Gastroesophageal sphincter (tissue), 4 donors: ENCODE measurements at regions not wholly inside any gene's neighbourhood (a gene's known extent, or its start where the extent isn't known, plus 50 kb on each side); places are given as distances from the start of the nearest gene placed in this dataset.
"Not testable (repeated sequence)": the region's sequence is repeated elsewhere in the genome, so short reads cannot be mapped to it uniquely, and the experiment has no call there.

Experiments used
- ATAC-seq: fragments of 150-250 bp; one replicate; pipeline ENCODE4 v1.9.1; 2016; ENCODE audit warnings: mild to moderate bottlenecking, moderate library complexity
- H3K27ac ChIP-seq, 4 donors: fragments of 200-600 bp; sonication (generic) in 3 of 4; 1 replicate in 3 of 4; 2 replicates in 1 of 4; pipeline ENCODE4 v1.5.1; 2016 to 2019
- H3K27me3 ChIP-seq: fragments of 200-600 bp; sonication (generic); one replicate; pipeline ENCODE4 v1.5.1; 2019
- H3K36me3 ChIP-seq, 2 donors: fragments of 200-600 bp; sonication (generic); one replicate each; pipeline ENCODE4 v1.5.1; 2019; ENCODE audit warnings: control low read depth in 1 of 2
- H3K4me1 ChIP-seq, 3 donors: fragments of 200-600 bp; sonication (generic); 1 replicate in 2 of 3; 2 replicates in 1 of 3; pipeline ENCODE4 v1.5.1; 2016 to 2019; ENCODE audit warnings: control low read depth in 2 of 3
- H3K4me3 ChIP-seq, 2 donors: fragments of 200-600 bp; sonication (generic); one replicate each; pipeline ENCODE4 v1.5.1; 2019; ENCODE audit warnings: mild to moderate bottlenecking in 1 of 2, moderate library complexity in 1 of 2
- H3K9me3 ChIP-seq, 3 donors: fragments of 200-600 bp; sonication (generic); one replicate each; pipeline ENCODE4 v1.5.1; 2017 to 2019; ENCODE audit warnings: control low read depth in 2 of 3
- EP300 ChIP-seq: sonication (generic); formaldehyde crosslinking; IDR thresholded peaks from one replicate; pipeline ENCODE4 v1.6.1; 2017; ENCODE audit warnings: antibody characterized with exemption, mild to moderate bottlenecking
- POLR2A ChIP-seq, 2 donors: fragments of 450-650 bp; IDR thresholded peaks; one replicate each; pipeline ENCODE4 v1.6.1; 2017; ENCODE audit warnings: antibody characterized with exemption in 2 of 2, mild to moderate bottlenecking in 2 of 2, moderate library complexity in 1 of 2
- POLR2AphosphoS5 ChIP-seq: sonication (generic); formaldehyde crosslinking; IDR thresholded peaks from one replicate; pipeline ENCODE4 v1.6.1; 2017; ENCODE audit warnings: antibody characterized with exemption
- WGBS, 2 donors: methylation state at CpG; one replicate each; pipeline ENCODE4 v1.1.5; 2018; ENCODE audit warnings: low coverage in 1 of 2; 5-methylcytosine and 5-hydroxymethylcytosine counted together
- TF ChIP-seq, protein P1 (sequence below), 4 experiments: fragments of 200-600 bp in 2 of 4; fragments of 450-650 bp in 2 of 4; sonication (generic) in 1 of 4; IDR thresholded peaks; one replicate each; pipeline ENCODE4 v1.5.1; 2017 to 2019; ENCODE audit warnings: antibody characterized with exemption in 4 of 4, mild to moderate bottlenecking in 2 of 4, moderate library complexity in 2 of 4

DNA sequence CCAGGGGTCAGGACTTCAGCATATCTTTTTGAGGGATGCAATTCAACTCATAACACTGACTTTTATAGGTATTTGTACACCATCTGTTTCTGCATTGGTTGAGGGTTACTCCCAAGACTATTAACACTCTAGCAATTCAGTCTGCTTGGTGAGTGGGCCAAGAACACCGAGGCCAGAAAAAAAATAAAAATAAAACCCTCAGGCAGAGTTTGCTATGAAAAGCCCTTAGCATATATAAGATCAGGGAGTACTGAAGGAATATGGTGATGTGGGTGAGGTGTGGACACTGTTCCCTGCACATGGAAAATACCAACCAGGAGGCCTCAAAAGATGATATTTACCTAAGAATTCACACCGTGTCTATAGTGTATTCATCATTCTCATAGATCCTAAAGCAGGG is 383.2 kb upstream of the UBE2E3 start:
- Histone ChIP-seq H3K36me3 (no peaks in the 10 kb centered on the region), H3K4me1 (no peaks in the 10 kb centered on the region), H3K27me3 (no peaks in the 10 kb centered on the region), H3K9me3 (no peaks in the 10 kb centered on the region), H3K4me3 (no peak overlapping the region), H3K27ac (no peak overlapping the region)
- TF ChIP-seq POLR2AphosphoS5 (no peak), POLR2A (IDR thresholded peaks at IDR 0.05) (no peak), EP300 (no peak)
- TF ChIP-seq, protein P1, sequence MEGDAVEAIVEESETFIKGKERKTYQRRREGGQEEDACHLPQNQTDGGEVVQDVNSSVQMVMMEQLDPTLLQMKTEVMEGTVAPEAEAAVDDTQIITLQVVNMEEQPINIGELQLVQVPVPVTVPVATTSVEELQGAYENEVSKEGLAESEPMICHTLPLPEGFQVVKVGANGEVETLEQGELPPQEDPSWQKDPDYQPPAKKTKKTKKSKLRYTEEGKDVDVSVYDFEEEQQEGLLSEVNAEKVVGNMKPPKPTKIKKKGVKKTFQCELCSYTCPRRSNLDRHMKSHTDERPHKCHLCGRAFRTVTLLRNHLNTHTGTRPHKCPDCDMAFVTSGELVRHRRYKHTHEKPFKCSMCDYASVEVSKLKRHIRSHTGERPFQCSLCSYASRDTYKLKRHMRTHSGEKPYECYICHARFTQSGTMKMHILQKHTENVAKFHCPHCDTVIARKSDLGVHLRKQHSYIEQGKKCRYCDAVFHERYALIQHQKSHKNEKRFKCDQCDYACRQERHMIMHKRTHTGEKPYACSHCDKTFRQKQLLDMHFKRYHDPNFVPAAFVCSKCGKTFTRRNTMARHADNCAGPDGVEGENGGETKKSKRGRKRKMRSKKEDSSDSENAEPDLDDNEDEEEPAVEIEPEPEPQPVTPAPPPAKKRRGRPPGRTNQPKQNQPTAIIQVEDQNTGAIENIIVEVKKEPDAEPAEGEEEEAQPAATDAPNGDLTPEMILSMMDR (IDR thresholded peaks at IDR 0.05): no peak
- ATAC-seq: no peak
- 79 to 82% methylated on average over 2 of the region's 2 CpGs for WGBS, 2 donors

DNA sequence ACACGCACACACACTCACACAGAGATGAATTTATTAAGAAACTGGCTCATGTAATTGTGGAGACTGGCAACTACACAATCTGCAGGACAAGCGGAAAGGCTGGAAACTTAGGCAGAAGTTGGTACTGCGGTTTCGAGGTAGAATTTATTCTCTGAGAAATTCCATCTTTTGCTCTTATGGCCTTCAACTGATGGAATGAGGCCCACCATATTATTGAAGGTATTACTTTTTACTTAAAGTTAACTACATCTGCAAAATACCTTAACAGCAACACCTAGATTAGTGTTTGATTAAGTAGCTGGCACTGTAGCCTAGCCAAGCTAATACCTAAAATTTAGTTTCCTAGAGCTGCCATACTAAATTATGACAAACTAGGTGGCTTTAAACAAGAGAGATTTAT is 384.0 kb upstream of the UBE2E3 start:
- H3K4me1 ChIP-seq: no peaks in the 10 kb centered on the region
- H3K9me3 ChIP-seq: no peaks in the 10 kb centered on the region
- no peaks in the 10 kb centered on the region for H3K27me3 ChIP-seq
- ATAC-seq: no peak
- H3K4me3 ChIP-seq: no peak overlapping the region
- no peak overlapping the region for H3K27ac ChIP-seq
- no peaks in the 10 kb centered on the region for H3K36me3 ChIP-seq
- TF ChIP-seq POLR2AphosphoS5 (no peak), EP300 (no peak), POLR2A (IDR thresholded peaks at IDR 0.05) (no peak)
- TF ChIP-seq, protein P1 (IDR thresholded peaks at IDR 0.05): no peak
- WGBS, 2 donors: 87 to 96% methylated on average over 3 to 4 of the region's 4 CpGs

DNA sequence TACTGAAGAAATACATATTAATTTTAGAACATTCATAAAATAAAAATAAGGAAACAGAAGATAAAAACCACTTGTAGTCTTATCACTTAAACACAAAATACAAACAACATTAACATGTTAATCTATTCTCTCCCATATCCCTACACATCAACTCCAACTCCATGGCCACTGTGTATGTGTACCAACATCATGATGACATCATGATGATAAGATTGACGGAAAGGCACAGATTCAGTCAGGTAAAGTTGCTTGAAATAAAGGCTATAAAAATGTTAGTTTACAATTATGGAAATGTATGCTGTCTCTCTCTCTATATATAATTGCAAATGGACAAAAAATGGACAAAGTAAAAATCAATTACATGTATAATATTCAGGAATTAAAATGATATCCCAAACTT is 388.5 kb upstream of the UBE2E3 start:
- 93 to 94% methylated on average over 1 of the region's 1 CpG for WGBS, 2 donors

DNA sequence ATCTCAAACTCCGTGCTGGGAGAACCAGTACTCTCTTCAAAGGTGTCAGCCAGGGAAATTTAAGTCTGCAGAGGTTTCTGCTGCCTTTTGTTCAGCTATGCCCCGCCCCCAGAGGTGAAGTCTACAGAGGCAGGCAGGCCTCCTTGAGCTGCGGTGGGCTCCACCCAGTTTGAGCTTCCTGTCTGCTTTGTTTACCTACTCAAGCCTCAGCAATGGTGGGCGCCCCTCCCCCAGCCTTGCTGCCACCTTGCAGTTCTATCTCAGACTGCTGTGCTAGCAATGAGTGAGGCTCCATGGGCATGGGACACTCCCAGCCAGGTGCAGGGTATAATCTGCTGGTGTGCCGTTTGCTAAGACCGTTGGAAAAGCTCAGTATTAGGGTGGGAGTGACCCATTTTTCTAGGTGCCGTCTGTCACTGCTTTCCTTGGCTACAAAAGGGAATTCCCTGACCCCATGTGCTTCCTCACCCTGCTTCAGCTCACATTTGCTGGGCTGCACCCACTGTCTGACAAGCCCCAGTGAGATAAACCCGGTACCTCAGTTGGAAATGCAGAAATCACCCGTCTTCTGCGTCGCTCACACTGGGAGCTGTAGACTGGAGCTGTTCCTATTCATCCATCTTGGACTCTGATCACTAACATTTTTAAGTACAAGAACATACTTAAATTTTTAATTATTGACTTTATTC is 389.2 kb upstream of the UBE2E3 start:
- H3K4me1 ChIP-seq, ATAC-seq, H3K27ac ChIP-seq, H3K36me3 ChIP-seq, H3K27me3 ChIP-seq, H3K9me3 ChIP-seq, H3K4me3 ChIP-seq: not testable (repeated sequence)
- WGBS, 2 donors: 92 to 93% methylated on average over 2 to 4 of the region's 11 CpGs

More for the DNA sequence above, 388.5 kb upstream of the UBE2E3 start:
- H3K4me1 ChIP-seq: no peaks in the 10 kb centered on the region
- no peaks in the 10 kb centered on the region for H3K27me3 ChIP-seq
- no peak for ATAC-seq
- H3K36me3 ChIP-seq: no peaks in the 10 kb centered on the region
- H3K9me3 ChIP-seq: no peaks in the 10 kb centered on the region
- no peak for TF ChIP-seq POLR2AphosphoS5
- H3K4me3 ChIP-seq: no peak overlapping the region
- H3K27ac ChIP-seq: no peak overlapping the region

DNA sequence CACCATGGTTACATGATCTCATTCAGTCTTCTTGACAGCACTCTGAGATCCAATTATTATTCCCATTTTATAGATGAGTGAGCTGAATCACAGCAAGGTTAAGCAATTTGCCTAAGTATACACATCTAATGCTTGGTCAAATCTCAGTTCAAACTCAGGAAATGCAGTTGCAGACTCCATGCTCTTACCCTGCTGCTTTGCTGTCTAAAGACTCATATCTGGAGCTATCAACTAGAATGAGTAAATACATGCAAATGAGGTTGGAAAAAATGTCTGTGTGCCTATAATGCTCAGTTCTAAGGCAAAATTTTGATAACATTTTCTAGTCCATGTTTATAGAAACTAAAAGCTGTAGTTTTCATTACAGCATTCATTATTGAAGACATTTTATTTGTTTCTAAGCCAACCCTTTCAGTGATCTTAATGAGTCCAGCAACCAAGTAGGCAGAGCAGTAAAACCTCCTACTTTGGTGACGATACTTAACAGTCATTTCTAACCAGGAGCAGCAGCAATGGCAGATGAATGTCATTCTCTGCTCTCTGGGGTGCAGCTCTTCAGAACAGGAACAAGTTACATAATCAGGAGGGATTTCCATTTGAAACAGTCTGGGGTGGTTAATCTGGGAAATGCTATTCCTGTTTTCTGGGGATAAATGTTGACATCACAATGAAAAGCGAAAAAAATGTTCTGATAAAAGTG is 396.8 kb upstream of the UBE2E3 start:
- Histone ChIP-seq H3K36me3 (no peaks in the 10 kb centered on the region), H3K4me1 (no peaks in the 10 kb centered on the region), H3K4me3 (no peak overlapping the region), H3K9me3 (no peaks in the 10 kb centered on the region), H3K27me3 (no peaks in the 10 kb centered on the region), H3K27ac (no peak overlapping the region)
- WGBS, 2 donors: 78 to 88% methylated on average over 2 of the region's 2 CpGs
- no peak for ATAC-seq
- no peak for TF ChIP-seq POLR2A (IDR thresholded peaks at IDR 0.05)
- TF ChIP-seq EP300: no peak
- TF ChIP-seq, protein P1 (IDR thresholded peaks at IDR 0.05): no peak
- TF ChIP-seq POLR2AphosphoS5: no peak

DNA sequence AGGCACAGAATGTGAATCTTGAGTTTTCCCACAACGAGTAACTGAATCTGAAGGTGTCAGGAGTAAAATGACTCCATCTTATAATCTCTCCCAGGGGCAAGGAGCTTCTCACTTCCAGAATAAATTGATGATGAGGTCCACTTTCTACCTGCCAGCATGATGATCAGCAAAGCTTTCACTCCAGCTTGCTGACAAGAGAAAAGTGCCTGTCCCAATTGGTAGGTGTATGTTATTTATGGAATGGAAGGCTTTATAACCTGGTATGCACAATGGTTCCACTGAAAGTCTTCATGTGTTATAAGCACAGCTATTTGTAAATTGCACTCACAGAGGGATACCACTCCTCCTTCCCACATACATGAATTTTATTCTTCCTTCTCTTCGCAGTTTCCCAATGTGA is 401.0 kb upstream of the UBE2E3 start:
- H3K4me3 ChIP-seq: no peak overlapping the region
- H3K27ac ChIP-seq: no peak overlapping the region
- H3K4me1 ChIP-seq: no peaks in the 10 kb centered on the region
- no peaks in the 10 kb centered on the region for H3K27me3 ChIP-seq
- ATAC-seq: no peak
- no peaks in the 10 kb centered on the region for H3K9me3 ChIP-seq
- TF ChIP-seq POLR2AphosphoS5: no peak
- TF ChIP-seq, protein P1 (IDR thresholded peaks at IDR 0.05): no peak
- TF ChIP-seq POLR2A (IDR thresholded peaks at IDR 0.05): no peak
- no peak for TF ChIP-seq EP300
- H3K36me3 ChIP-seq: no peaks in the 10 kb centered on the region
- 90 to 91% methylated on average over 2 of the region's 2 CpGs for WGBS, 2 donors
